ENCODE measurements at regions not wholly inside any gene's neighbourhood (a gene's known extent, or its start where the extent isn't known, plus 50 kb on each side); places are given as distances from the start of the nearest gene placed in this dataset.

DNA sequence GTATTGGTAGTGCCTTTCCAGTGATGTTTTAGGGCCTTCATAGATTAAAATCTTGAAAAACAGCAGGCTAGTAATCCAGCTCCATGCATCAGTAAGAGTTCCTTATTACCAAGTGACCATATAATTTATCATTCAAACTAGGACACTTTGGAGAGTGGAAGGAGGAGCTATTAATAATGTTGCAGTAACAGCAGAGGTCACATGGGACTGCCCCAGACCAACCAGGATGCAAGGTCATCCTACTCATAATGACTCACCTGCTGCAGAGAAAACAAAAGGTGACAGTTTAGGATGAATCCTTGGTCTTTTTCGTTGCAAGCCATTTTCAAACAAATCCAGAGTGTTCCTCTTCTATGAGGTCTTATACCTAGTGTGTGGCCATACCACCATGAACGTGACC is 187.4 kb downstream of the NUF2 start:
- peaks cover 2% of the 10 kb centered on the region for H3K4me1 Mint-ChIP-seq (ENCODE audit: low read depth, unreplicated experiment)
- H3K4me3 Mint-ChIP-seq (ENCODE audit: unreplicated experiment), result no peak overlapping the region
- H3K36me3 Mint-ChIP-seq (ENCODE audit: unreplicated experiment), result peaks cover 3% of the 10 kb centered on the region
- no peak overlapping the region for H3K27ac Mint-ChIP-seq (ENCODE audit: unreplicated experiment)
- no peak for DNase-seq
- peaks cover 2% of the 10 kb centered on the region for H3K9me3 Mint-ChIP-seq (ENCODE audit: unreplicated experiment)
- no peaks in the 10 kb centered on the region for H3K27me3 Mint-ChIP-seq (ENCODE audit: unreplicated experiment)
- TF ChIP-seq, protein P1, sequence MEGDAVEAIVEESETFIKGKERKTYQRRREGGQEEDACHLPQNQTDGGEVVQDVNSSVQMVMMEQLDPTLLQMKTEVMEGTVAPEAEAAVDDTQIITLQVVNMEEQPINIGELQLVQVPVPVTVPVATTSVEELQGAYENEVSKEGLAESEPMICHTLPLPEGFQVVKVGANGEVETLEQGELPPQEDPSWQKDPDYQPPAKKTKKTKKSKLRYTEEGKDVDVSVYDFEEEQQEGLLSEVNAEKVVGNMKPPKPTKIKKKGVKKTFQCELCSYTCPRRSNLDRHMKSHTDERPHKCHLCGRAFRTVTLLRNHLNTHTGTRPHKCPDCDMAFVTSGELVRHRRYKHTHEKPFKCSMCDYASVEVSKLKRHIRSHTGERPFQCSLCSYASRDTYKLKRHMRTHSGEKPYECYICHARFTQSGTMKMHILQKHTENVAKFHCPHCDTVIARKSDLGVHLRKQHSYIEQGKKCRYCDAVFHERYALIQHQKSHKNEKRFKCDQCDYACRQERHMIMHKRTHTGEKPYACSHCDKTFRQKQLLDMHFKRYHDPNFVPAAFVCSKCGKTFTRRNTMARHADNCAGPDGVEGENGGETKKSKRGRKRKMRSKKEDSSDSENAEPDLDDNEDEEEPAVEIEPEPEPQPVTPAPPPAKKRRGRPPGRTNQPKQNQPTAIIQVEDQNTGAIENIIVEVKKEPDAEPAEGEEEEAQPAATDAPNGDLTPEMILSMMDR (IDR thresholded peaks at IDR 0.05; ENCODE audit: partially characterized antibody, unreplicated experiment), result no peak

DNA sequence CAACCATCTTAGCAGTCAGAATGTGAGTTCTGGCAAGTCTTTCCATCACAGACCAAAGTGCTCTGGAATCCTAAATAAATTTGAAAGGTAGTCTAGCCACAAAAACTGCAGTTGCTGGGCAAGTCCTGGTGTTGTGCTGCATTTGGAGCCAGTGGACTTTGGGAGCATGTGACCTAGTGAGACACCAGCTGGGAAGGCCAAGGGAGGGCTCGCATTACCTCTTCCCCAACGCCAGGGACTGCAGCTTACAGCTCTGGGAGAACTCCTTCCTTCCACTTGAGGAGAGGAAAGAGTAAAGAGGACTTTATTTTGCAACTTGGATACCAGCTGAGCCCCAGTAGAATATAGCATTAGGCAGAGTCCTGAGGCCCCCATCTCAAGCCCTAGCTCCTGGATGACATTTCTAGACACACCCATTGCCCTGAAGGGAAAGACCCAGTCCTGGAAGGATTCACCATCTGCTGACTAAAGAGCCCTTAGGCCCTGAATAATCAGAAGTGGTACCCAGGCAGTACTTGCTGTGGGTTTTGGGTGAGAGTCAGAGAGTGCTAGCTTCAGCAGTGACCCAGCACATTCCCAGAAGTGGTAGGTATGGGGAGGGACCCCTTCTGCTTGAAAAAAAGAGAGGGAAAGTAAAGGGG is 190.7 kb downstream of the NUF2 start:
- Mint-ChIP-seq H3K36me3 (ENCODE audit: unreplicated experiment) (peaks cover 6% of the 10 kb centered on the region), H3K27me3 (ENCODE audit: unreplicated experiment) (no peaks in the 10 kb centered on the region), H3K4me3 (ENCODE audit: unreplicated experiment) (no peak overlapping the region), H3K4me1 (ENCODE audit: low read depth, unreplicated experiment) (peaks cover 2% of the 10 kb centered on the region), H3K27ac (ENCODE audit: unreplicated experiment) (no peak overlapping the region), H3K9me3 (ENCODE audit: unreplicated experiment) (peaks cover 2% of the 10 kb centered on the region)
- DNase-seq, result no peak
- TF ChIP-seq, protein P1 (IDR thresholded peaks at IDR 0.05; ENCODE audit: partially characterized antibody, unreplicated experiment), result no peak

DNA sequence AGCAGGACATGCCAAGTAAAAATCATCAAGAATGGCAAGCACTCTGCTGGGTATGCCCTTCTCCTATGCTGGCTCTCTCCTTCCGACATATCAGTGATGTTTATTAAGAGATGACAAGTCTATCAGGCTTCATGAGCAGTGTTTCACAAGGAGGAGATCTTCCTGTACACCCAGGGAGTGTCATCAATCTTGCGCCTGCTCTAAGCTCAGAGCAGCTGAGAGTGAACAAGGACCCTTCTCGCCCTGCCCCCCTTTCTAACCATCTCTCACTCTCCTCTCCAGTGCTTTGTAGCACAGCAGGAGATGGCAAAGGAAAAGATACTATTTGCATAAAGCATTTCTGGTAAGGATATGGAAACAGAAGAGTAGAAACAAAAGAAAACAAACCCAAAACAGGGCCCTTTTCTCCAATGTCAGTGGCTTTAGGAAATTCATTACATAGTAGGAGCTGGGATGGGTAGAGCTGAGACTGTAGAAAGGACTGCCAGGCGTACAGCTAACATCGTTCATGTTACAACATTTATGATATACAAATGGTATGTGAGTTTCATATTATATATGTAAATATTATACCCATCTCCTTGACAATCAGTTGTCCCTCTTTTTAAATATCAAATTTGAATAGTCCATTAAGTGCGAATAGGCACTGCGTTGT is 201.7 kb downstream of the NUF2 start:
- H3K4me3 Mint-ChIP-seq (ENCODE audit: unreplicated experiment), result no peak overlapping the region
- no peak for DNase-seq
- no peak overlapping the region for H3K27ac Mint-ChIP-seq (ENCODE audit: unreplicated experiment)
- H3K27me3 Mint-ChIP-seq (ENCODE audit: unreplicated experiment), result peaks cover 2% of the 10 kb centered on the region
- H3K9me3 Mint-ChIP-seq (ENCODE audit: unreplicated experiment), result peaks cover 2% of the 10 kb centered on the region
- no peaks in the 10 kb centered on the region for H3K4me1 Mint-ChIP-seq (ENCODE audit: low read depth, unreplicated experiment)
- TF ChIP-seq, protein P1 (IDR thresholded peaks at IDR 0.05; ENCODE audit: partially characterized antibody, unreplicated experiment), result no peak
- no peaks in the 10 kb centered on the region for H3K36me3 Mint-ChIP-seq (ENCODE audit: unreplicated experiment)

DNA sequence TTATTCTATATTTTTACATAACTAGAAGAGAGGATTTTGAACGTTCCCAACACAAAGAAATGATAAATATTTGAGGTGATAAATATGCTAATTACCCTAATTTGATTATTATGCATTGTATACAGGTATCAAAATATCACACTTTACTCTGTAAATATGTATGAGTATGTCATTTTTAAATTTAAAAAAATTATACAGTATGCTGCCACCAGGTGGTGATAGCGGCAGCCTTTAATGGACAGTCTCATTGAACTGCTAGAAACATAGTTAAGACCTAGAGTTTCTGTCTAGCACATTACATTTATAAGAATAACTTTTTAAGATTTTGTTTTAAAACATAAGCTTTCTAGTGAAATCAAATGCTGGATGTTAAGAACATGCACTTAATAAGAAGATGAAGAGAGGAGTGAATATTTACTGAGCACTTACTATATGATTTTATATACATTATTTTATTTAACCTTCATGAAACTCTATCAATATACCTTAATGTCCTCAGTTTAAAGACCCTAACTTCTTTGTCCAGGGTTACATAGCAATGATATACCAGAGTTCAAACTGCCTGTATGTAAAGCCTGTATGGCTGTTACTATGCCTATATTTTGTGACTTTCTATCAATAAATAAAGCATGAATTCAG is 207.1 kb downstream of the NUF2 start:
- TF ChIP-seq, protein P1 (IDR thresholded peaks at IDR 0.05; ENCODE audit: partially characterized antibody, unreplicated experiment), result peak; percentile 87
- Mint-ChIP-seq H3K9me3 (ENCODE audit: unreplicated experiment) (no peaks in the 10 kb centered on the region), H3K36me3 (ENCODE audit: unreplicated experiment) (no peaks in the 10 kb centered on the region), H3K4me1 (ENCODE audit: low read depth, unreplicated experiment) (no peaks in the 10 kb centered on the region), H3K27ac (ENCODE audit: unreplicated experiment) (no peak overlapping the region), H3K4me3 (ENCODE audit: unreplicated experiment) (no peak overlapping the region), H3K27me3 (ENCODE audit: unreplicated experiment) (no peaks in the 10 kb centered on the region)
- DNase-seq, result peak; percentile 33

DNA sequence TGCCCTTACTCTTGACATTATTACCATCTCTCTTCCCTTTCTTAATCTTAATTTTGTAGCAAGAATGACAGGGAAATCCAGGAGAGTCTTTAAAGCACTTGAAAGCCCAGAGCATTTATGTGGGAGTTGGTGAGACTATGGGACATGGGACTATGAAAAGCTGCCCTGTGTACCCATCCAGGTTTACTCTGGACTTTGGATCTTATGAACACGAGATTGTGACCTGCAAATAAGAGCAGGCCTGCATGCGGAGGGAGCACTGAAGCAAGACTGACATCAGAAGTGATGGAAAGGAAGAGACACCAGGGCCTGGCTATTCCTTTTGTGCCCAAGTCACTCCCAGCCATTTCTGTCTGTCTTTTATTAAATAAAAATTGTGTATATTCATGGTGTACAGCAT is 209.6 kb downstream of the NUF2 start:
- TF ChIP-seq, protein P1 (IDR thresholded peaks at IDR 0.05; ENCODE audit: partially characterized antibody, unreplicated experiment), result no peak
- DNase-seq, result no peak
- Mint-ChIP-seq H3K27me3 (ENCODE audit: unreplicated experiment) (no peaks in the 10 kb centered on the region), H3K4me1 (ENCODE audit: low read depth, unreplicated experiment) (no peaks in the 10 kb centered on the region), H3K9me3 (ENCODE audit: unreplicated experiment) (no peaks in the 10 kb centered on the region), H3K36me3 (ENCODE audit: unreplicated experiment) (no peaks in the 10 kb centered on the region), H3K4me3 (ENCODE audit: unreplicated experiment) (no peak overlapping the region), H3K27ac (ENCODE audit: unreplicated experiment) (no peak overlapping the region)
